Panc1 (cell line): ENCODE measurements at regions not wholly inside any gene's neighbourhood (a gene's known extent, or its start where the extent isn't known, plus 50 kb on each side); places are given as distances from the start of the nearest gene placed in this dataset.

Source experiments
- ATAC-seq: fragments of 200-7000 bp; cut with Tn5 transposase; 2 replicates; pipeline ENCODE4 v1.9.1; 2020; ENCODE audit warnings: mild to moderate bottlenecking, moderate library complexity
- BruUV-seq: library from RNA; stranded (reverse); fragments of 400-500 nt; replicated peaks from 2 replicates; lab custom pipeline; 2021; lab: Mats Ljungman, UMichigan
- CTCF ChIA-PET: fragments of 300-600 bp; sonication (Branson Sonifier 250); formaldehyde crosslinking; loops from one replicate; lab custom pipeline; 2022; ENCODE audit warnings: antibody characterized with exemption; lab: Charles Lee
- POLR2A ChIA-PET: fragments of 300-600 bp; sonication (Branson Sonifier 250); formaldehyde crosslinking; loops from one replicate; lab custom pipeline; 2022; ENCODE audit warnings: antibody characterized with exemption; lab: Charles Lee
- DNase-seq: peaks from one replicate; pipeline ENCODE4 v3.0.0-alpha.2; 2010; ENCODE audit warnings: low read depth, low spot score
- H3K27ac ChIP-seq: 2 replicates; pipeline ENCODE4 v1.5.1; 2011; ENCODE audit warnings: mild to moderate bottlenecking, low read length, inconsistent platforms
- H3K27me3 ChIP-seq: fragments of 200-500 bp; sonication (Bioruptor generic); 2 replicates; pipeline ENCODE4 v1.6.0; 2014; ENCODE audit warnings: low read length, inconsistent platforms; ENCODE audit not compliant: control insufficient read depth, insufficient read depth
- H3K36me3 ChIP-seq: fragments of 200-500 bp; sonication (Bioruptor generic); 2 replicates; pipeline ENCODE4 v1.5.1; 2014; ENCODE audit warnings: inconsistent platforms, mild to moderate bottlenecking, low read length, moderate library complexity; ENCODE audit not compliant: control insufficient read depth, insufficient read depth
- H3K4me1 ChIP-seq: 2 replicates; pipeline ENCODE4 v1.5.1; 2011; ENCODE audit warnings: inconsistent platforms, mild to moderate bottlenecking, low read length, moderate library complexity; ENCODE audit not compliant: control insufficient read depth, insufficient read depth
- H3K4me3 ChIP-seq, 2 experiments: 2 replicates each; pipeline ENCODE4 v1.5.1; 2011 to 2012; ENCODE audit warnings: low read depth in 2 of 2, low read length in 2 of 2, mild to moderate bottlenecking in 2 of 2, inconsistent platforms in 1 of 2, moderate library complexity in 1 of 2
- H3K9me3 ChIP-seq: fragments of 200-500 bp; sonication (Bioruptor generic); 2 replicates; pipeline ENCODE4 v1.5.1; 2014; ENCODE audit warnings: low read depth, mild to moderate bottlenecking, inconsistent platforms, low read length, moderate library complexity; ENCODE audit not compliant: control insufficient read depth, insufficient read depth
- POLR2AphosphoS5 ChIP-seq: IDR thresholded peaks from 2 replicates; pipeline ENCODE4 v1.6.1; 2012; ENCODE audit warnings: mild to moderate bottlenecking, low read depth, low read length, moderate library complexity
- SIN3A ChIP-seq: IDR thresholded peaks from 2 replicates; pipeline ENCODE4 v1.6.1; 2012; ENCODE audit warnings: low read depth, mild to moderate bottlenecking, low read length, moderate library complexity, borderline replicate concordance; ENCODE audit not compliant: insufficient read depth
- TCF7L2 ChIP-seq: IDR thresholded peaks from 2 replicates; pipeline ENCODE4 v1.6.1; 2011; ENCODE audit warnings: mild to moderate bottlenecking, low read depth, low read length, inconsistent platforms
- in situ Hi-C: cut with HindIII; loops from 2 replicates; pipeline ENCODE4 v1.10.0; 2016; ENCODE audit warnings: low sequenced_read_pairs, low pct_unique_long_range_greater_than_20kb
- intact Hi-C: fragments of 100-400 bp; cut with micrococcal nuclease; formaldehyde crosslinking; loops from one replicate; pipeline ENCODE4 v1.10.0; 2022; ENCODE audit not compliant: unreplicated experiment
- TF ChIP-seq, protein P1 (sequence below): fragments of 450-650 bp; IDR thresholded peaks from 2 replicates; pipeline ENCODE4 v1.5.1; 2017; ENCODE audit warnings: mild to moderate bottlenecking
- TF ChIP-seq, protein P2 (sequence below), 2 experiments: IDR thresholded peaks; 2 replicates each; pipeline ENCODE4 v1.6.1; 2011 to 2012; ENCODE audit warnings: low read depth in 2 of 2, control low read depth in 1 of 2, low read length in 1 of 2, mild to moderate bottlenecking in 1 of 2, moderate library complexity in 1 of 2; ENCODE audit not compliant: insufficient read depth in 1 of 2

DNA sequence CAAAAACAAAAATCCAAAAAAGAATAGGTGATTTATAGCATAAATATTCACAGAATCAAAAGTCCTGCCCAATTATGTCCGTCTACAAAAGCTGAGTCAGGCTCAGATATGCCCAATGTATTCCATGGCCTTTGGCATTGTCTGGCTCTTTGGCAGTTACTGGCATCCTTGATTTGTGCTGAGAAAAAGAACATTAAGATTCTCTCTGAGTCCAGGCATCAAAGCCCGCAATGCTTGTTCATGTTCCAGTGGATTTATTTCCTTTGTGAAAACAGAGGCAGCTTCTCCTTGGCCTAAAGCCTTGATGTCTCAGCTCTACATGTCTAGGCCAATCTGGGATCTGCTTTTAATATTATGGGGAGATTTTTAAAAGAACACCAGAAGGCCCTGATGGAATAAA, 76.1 kb upstream of the SLC4A11 start:
- H3K4me3 ChIP-seq = no peak overlapping the region
- no peaks in the 10 kb centered on the region for H3K4me1 ChIP-seq
- H3K27ac ChIP-seq = no peak overlapping the region
- ChIA-PET CTCF (no interaction called here), POLR2A (interaction anchor here (0.7 kb wide), 1 partner anchor 133 kb away, joined by 3 read pairs; no protein-coding TSS in a partner anchor)
- H3K36me3 ChIP-seq = no peaks in the 10 kb centered on the region
- no peak for ATAC-seq
- no peak for DNase-seq
- TF ChIP-seq, protein P1, sequence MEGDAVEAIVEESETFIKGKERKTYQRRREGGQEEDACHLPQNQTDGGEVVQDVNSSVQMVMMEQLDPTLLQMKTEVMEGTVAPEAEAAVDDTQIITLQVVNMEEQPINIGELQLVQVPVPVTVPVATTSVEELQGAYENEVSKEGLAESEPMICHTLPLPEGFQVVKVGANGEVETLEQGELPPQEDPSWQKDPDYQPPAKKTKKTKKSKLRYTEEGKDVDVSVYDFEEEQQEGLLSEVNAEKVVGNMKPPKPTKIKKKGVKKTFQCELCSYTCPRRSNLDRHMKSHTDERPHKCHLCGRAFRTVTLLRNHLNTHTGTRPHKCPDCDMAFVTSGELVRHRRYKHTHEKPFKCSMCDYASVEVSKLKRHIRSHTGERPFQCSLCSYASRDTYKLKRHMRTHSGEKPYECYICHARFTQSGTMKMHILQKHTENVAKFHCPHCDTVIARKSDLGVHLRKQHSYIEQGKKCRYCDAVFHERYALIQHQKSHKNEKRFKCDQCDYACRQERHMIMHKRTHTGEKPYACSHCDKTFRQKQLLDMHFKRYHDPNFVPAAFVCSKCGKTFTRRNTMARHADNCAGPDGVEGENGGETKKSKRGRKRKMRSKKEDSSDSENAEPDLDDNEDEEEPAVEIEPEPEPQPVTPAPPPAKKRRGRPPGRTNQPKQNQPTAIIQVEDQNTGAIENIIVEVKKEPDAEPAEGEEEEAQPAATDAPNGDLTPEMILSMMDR = no peak
- TF ChIP-seq, protein P2, sequence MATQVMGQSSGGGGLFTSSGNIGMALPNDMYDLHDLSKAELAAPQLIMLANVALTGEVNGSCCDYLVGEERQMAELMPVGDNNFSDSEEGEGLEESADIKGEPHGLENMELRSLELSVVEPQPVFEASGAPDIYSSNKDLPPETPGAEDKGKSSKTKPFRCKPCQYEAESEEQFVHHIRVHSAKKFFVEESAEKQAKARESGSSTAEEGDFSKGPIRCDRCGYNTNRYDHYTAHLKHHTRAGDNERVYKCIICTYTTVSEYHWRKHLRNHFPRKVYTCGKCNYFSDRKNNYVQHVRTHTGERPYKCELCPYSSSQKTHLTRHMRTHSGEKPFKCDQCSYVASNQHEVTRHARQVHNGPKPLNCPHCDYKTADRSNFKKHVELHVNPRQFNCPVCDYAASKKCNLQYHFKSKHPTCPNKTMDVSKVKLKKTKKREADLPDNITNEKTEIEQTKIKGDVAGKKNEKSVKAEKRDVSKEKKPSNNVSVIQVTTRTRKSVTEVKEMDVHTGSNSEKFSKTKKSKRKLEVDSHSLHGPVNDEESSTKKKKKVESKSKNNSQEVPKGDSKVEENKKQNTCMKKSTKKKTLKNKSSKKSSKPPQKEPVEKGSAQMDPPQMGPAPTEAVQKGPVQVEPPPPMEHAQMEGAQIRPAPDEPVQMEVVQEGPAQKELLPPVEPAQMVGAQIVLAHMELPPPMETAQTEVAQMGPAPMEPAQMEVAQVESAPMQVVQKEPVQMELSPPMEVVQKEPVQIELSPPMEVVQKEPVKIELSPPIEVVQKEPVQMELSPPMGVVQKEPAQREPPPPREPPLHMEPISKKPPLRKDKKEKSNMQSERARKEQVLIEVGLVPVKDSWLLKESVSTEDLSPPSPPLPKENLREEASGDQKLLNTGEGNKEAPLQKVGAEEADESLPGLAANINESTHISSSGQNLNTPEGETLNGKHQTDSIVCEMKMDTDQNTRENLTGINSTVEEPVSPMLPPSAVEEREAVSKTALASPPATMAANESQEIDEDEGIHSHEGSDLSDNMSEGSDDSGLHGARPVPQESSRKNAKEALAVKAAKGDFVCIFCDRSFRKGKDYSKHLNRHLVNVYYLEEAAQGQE (IDR thresholded peaks at IDR 0.05; ENCODE audit: insufficient read depth in 1 of 2, low read depth in 2 of 2, low read length in 1 of 2) = no peak
- no peak for TF ChIP-seq SIN3A
- TF ChIP-seq TCF7L2 = no peak
- TF ChIP-seq POLR2AphosphoS5 = no peak
- H3K9me3 ChIP-seq = no peaks in the 10 kb centered on the region
- intact Hi-C loops = loop anchor here (10.0 kb wide), 1 partner anchor 260 kb away; no protein-coding TSS in a partner anchor
- in situ Hi-C loops = no loop called here
- no TSS peak for BruUV-seq
- no peaks in the 10 kb centered on the region for H3K27me3 ChIP-seq

DNA sequence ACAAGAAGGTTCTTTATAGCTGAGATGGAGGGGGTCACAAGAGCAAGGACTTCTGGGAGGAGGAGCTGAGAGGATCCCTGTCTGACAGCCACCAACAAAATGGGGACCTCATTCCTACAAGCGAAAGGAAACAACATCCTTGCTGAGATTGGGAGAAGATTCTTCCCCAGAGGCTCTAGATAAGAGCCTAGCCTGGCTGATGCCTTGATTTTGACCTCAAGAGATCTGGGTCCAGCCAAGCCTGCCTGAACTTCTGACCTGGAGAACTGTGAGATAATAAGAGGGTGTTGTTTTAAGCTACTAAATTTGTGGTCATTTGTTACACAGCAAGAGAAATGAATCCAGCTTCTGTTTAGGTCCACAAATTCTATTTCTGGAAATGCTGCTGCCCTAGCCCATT, 75.4 kb upstream of the SLC4A11 start:
- H3K27me3 ChIP-seq = no peaks in the 10 kb centered on the region
- no TSS peak for BruUV-seq
- TF ChIP-seq, protein P1 = no peak
- TF ChIP-seq POLR2AphosphoS5 = no peak
- TF ChIP-seq, protein P2 (IDR thresholded peaks at IDR 0.05; ENCODE audit: insufficient read depth in 1 of 2, low read depth in 2 of 2, low read length in 1 of 2) = no peak
- ChIA-PET CTCF (interaction anchor here (0.6 kb wide), 1 partner anchor 372 kb away, joined by 5 read pairs; no protein-coding TSS in a partner anchor), POLR2A (interaction anchor here (0.7 kb wide), 1 partner anchor 134 kb away, joined by 3 read pairs; no protein-coding TSS in a partner anchor)
- no peaks in the 10 kb centered on the region for H3K36me3 ChIP-seq
- H3K9me3 ChIP-seq = no peaks in the 10 kb centered on the region
- no peaks in the 10 kb centered on the region for H3K4me1 ChIP-seq
- DNase-seq (no peak), ATAC-seq (no peak)
- no peak overlapping the region for H3K27ac ChIP-seq
- intact Hi-C loops = loop anchor here (5.0 to 10.0 kb wide), 2 partner anchors 97 to 260 kb away; no protein-coding TSS in a partner anchor
- in situ Hi-C loops = no loop called here
- no peak overlapping the region for H3K4me3 ChIP-seq
